ENCODE measurements at regions not wholly inside any gene's neighbourhood (a gene's known extent, or its start where the extent isn't known, plus 50 kb on each side); places are given as distances from the start of the nearest gene placed in this dataset.

DNA sequence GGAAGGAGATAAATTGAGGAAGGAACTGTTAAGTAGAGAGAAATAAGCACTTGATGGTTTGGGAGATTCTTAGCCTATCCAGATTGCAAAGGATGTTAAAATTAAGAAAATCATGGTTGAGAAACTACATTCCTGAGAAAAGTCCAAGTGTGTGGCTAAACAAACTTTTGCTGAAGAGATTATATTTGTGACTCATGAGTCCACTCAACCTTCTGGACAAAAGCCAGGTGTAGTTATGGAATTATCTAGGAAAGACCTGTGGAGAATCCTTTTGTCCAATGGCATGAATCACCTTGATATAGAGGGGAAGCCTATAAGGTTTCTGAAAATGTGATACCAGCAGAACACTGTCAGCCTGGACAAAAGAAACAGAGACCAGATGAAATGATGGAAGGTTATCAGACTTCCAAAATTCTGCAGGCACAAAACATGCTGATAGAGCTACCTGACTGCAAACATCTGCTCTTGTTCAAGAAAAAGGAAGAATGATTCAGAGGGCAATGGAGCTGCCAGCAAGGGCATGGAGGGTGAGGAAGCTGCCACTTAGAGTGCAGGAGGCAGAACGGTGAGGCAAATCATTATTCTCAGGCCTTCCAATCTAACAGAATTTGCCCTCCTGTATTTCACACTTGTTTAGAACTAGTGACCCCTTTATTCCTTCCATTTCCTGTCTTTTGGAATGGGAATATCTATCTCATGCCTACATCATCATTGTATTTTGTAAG is 300.6 kb upstream of the PRMT6 start:
- DNase-seq (no peak), ATAC-seq (no peak)

DNA sequence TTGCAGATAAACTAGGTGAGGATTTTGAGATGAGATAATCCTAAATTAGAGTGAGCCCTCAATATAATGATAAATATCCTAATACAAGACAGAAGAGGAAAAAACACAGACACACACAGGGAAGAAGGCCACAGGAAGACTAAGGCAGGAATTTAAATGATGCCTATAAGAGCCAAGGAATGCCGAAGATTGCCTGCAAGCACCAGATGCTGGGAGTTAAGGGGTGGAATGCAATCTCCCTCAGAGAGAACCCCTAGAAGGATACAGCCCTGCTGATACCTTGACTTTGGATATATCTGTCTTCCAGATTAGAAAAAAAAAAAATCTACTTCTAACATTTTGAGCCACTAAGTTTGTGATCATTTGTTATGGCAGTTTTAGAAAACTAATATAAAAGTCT is 299.7 kb upstream of the PRMT6 start:
- no peak for ATAC-seq
- DNase-seq: no peak

DNA sequence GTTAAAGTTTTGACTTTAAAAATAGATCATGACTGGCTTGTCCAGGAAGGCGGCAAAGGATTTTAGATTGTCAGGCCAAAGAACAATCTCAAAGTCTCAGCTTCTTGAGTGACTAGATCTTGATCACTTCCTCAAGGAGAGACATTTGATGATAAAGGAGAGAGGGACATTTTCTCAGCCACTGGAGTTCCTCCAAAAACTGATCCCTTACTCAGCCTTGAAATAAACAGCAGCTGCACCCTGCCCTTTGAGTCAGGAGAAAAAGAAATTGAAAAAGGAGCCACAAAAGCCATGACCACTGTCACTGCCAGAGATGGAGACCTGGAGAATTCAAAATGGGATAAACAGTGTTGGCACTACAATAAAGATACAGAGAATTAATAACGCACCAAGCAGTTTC is 288.4 kb upstream of the PRMT6 start:
- ATAC-seq (no peak), DNase-seq (no peak)

DNA sequence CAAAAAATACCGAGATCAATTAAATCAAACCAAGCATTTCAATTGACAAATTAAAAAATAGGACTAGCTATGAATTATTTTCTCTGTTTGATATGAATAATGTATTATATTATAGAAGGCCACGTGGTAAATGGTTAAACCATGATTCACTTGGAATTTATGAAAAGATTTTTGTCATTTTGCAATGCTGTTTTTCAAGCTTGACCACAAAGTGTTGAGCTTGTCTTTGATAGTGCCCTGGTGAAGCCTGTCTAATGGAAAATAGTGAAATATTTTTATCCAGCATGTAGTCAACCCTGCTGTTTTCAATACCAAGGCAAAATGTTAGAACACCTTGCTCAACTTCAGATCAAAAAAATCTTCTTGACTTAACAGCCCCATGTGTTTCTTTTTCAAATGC is 288.0 kb upstream of the PRMT6 start:
- no peak for DNase-seq

DNA sequence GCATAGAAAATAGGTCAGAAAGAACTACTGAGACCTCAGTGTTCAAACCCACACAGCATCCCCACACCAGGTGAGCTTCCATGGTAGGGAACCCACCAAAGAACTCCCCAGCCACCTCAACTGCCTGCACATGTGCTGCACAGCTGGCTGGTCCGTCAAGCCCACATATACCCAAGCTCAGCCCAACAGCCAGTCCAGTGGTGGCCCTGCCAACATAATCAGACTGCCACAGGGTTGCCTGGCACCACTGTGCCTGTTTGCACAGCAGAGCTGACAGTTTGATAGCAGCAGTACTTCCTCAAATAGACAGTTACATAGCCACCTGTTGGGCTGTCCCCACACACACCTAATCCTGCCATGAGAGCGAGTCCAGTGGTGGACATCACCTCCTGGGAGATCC is 283.3 kb upstream of the PRMT6 start:
- ATAC-seq (no peak), DNase-seq (no peak)

More for the DNA sequence above, 288.0 kb upstream of the PRMT6 start:
- ATAC-seq: no peak

DNA sequence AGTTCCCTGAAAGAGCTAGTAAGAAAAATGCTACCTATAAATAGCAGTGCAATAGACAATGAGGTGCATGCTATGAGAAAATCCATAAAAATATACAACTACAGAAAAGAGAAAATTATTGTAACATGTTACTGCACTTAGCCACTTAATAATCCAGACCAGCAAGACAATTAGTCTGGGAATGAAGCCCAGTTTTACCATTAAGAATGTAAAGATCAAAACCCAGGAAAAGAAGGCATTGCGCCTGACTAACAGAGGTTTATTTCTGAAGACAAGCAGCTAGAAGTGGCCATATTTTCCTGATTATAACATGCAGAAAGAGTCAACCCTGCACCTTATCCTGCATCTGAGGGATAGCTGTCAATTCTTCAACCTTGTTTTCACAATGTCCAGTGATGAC is 276.4 kb upstream of the PRMT6 start:
- ATAC-seq: no peak
- DNase-seq: no peak

DNA sequence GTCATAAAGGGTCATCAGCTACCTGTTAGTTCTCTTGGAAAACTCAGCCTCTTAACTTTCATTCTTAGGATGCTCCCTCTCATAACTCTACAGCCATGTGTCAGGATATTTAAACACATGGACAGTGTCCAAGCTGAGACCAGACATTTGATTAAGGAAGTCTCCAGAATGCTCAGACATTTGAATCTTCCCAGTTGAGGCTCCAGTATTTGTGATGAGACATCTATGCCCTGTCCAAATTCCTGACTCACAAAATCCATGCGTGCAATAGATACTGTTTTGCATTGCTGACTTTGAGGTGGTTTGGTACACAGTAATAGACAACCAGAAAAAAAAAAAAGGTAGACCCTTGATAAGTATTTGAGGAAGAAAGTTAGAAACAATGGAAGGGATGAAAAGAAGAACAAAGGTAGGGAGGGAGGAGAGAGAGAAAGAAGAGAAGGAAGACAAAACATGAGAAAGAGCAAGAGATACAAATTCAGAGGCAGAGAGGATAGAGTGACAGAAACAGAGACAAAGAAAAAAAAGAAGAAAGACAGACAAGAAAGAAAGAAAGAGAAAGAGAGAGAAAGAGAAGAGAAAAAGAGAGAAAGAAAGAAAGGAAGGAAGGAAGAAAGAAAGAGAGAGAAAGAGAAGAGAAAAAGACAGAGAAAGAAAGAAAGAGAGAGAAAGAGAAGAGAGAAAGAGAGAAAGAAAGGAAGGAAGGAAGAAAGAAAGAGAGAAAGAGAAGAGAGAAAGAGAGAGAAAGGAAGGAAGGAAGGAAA is 275.5 kb upstream of the PRMT6 start:
- no peak for ATAC-seq
- no peak for DNase-seq

DNA sequence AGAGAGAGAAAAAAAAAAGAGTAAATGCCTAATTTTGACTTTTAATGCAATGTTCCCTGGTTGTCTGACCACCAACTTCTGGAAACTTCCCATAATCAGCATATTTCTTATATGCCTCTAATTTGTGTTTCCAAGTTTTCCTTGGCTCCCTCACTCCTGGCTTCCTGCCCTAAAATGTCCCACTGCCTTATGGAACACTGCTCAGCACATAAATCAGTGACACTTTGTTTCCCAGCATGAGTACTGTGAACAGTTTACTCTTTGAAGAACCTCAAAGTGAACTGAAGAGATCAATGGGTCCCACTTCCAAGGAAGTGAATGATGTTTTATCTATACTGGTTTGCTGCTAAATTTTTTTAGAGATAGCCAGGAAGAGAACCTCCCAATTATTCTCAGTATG is 271.3 kb upstream of the PRMT6 start:
- DNase-seq: no peak
- ATAC-seq: no peak

DNA sequence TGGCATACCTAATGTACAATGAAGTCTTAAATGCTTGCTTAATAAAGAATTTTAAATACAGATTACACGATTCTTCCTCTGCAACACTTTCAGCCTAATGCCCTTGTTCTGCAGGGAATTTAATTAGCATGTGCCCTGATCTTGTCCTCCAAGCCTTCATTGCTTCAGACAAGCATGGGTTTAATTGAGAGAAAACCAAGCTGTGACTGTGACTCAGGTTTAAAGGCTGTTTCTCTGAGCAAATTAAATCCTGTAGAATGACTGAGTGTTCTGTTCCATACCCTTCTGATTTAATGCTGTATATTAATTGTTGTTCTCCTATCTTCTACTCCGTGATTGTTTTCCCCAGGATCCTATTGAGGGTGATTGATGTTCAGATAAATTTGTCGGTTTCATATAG is 269.0 kb upstream of the PRMT6 start:
- no peak for DNase-seq
- no peak for ATAC-seq

DNA sequence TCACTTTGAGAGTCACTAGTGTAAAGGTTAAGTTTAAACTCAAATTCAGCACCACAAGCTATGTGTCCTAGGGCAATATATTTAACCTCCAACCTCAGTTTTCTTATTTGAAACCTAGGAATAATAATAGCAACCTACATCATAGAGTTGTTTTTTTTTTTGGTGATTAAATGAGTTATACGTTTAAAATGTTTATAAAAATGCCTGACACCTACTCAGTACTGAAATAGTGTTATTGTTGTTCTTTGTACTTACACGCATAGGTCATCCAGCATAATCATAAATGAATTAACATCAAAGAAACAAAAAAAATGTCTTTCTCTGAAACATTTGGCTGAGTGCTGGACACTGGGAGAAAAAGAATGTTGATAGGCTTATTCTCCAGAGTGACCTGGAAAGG is 266.8 kb upstream of the PRMT6 start:
- no peak for ATAC-seq
- DNase-seq: no peak

GRCh38 chr1:106791041-106791440 is 265.4 kb upstream of the PRMT6 start:
- DNase-seq (no peak), ATAC-seq (no peak)

GRCh38 chr1:106793651-106794050 is 262.8 kb upstream of the PRMT6 start:
- ATAC-seq: no peak
- no peak for DNase-seq

DNA sequence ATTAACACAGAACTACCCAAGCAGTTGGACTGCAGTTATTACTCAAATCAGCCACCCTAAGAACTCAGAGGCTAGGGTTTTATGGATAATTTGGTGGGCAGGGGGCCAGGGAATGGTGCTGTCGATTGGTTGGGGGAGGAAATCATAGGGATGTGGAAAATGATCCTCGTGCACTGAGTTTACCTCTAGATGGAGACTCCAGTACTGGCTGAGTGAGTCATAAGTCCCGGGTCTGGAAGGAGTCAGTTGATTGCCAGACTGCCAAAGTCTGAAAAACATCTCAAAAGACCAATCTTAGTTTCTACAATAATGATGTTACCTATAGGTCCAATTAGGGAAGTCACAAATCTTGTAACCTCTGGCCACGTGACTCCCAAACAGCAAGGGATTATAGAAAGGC is 257.5 kb upstream of the PRMT6 start:
- no peak for DNase-seq
- ATAC-seq: no peak

- no peak for ATAC-seq
- DNase-seq: no peak
These were observed 254.3 kb upstream of the PRMT6 start for GRCh38 chr1:106802181-106802580.

DNA sequence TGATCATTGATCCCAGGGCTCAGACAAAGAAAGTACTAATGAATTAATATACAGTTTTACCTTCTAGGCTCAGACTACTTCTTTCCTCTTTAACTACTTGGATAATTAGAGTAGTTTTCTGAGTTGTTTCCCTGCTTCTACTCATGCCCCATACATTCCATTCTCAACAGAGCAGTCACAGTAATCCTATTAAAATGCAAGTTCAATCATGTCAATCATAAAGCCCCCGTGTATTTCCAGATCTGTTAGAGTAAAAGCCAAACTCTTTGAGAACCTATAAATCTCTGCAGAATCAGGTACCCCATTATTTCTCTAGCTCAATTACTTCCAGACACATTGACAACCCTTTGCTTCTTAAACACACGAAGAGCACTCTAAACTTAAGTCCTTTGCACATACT is 242.1 kb upstream of the PRMT6 start:
- ATAC-seq (no peak), DNase-seq (no peak)

DNA sequence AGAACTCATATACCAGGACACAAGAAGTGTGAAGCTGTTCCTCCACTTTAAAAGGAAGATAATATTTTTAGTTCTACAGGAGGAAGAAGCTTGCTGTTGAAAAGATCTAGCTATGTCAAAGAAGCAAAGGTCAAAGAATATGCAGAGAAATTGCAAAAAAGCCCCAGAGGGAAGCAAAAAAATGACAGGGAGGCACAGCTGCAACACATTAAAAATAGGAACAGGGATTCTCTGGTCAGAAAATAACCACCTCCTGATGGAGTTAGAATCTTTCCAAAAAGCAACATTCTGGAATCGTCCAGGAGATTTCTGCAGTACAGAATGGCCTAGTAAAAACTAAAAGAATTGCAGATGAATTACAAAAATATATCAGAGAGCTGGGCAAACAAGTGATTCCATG is 238.9 kb upstream of the PRMT6 start:
- no peak for DNase-seq
- no peak for ATAC-seq

DNA sequence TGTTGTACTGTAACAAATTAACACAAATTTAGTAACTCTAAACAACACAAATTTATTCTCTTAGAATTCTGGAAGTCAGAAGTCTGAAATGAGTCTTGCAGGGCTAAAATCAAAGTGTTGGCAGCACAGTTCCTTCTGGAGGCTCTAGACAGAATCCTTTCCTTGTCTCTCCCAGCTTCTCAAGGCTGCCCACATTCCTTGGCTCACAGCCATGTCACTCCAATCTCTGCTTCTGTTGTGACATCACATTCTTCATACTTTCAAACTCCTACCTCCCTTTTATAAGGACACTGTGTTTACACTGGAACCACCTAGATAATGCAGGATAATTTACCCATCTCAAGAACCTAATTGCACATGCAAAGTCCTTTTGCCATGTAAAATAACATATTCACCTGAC is 225.0 kb upstream of the PRMT6 start:
- DNase-seq (no peak), ATAC-seq (no peak)

GRCh38 chr1:106836708-106837107 is 219.8 kb upstream of the PRMT6 start:
- DNase-seq (no peak), ATAC-seq (no peak)

DNA sequence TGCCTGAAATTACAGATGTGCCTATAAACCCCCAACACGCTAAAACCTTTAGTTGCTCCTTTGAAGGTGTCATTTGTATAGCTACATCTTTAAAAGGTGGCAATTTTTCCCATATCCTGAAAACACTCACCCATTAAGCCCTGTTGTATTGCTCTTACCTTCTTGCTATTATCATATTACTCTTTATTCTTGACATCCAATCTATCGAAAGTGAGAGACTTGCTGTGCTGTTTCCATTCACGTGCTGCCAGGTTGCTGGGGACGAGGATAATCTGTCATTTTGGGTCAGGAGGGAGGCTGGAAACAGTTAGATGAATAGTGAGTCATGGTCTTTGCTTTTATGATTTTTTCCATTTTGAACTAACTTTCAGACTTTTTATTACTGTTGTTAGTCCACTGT is 213.0 kb upstream of the PRMT6 start:
- ATAC-seq (no peak), DNase-seq (no peak)

- DNase-seq (no peak), ATAC-seq (no peak)
These were observed 209.8 kb upstream of the PRMT6 start for GRCh38 chr1:106846656-106847055.

DNA sequence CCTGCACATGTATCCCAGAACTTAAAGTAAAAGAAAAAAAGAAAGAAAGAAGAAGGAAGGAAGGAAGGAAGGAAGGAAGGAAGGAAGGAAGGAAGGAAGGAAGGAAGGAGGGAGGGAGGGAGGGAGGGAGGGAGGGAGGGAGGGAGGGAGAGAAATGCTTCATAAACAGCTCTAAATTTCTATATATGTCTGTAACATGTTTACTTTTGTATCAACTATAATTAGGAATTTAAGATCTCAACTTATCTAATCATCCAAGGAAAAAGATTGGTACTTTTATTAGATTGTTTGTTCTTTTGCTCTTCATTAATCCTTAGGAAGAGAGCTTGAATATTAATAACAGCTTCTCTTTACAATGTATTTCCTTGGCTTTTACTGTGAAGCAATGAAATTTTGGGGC is 195.4 kb upstream of the PRMT6 start:
- no peak for ATAC-seq

DNA sequence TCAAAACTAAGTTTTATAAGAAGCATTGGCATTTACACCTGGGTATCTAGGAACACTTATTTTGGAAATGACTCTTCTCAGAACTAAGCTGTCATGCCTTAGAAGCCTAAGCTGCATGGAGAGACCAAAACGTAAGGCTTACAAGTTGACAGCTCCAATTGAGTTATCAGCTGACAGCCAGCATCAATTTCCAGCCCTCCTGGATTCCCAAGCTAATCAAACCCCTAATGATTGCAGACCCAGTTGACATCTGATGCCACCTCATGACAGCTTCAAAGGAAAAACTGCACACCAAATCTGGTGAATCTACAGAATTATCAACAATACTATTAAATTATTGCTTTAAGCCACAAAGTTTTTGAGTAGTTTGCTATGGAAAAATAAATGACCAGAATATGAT is 187.6 kb upstream of the PRMT6 start:
- DNase-seq (no peak), ATAC-seq (no peak)

More for the DNA sequence above, 195.4 kb upstream of the PRMT6 start:
- no peak for DNase-seq

DNA sequence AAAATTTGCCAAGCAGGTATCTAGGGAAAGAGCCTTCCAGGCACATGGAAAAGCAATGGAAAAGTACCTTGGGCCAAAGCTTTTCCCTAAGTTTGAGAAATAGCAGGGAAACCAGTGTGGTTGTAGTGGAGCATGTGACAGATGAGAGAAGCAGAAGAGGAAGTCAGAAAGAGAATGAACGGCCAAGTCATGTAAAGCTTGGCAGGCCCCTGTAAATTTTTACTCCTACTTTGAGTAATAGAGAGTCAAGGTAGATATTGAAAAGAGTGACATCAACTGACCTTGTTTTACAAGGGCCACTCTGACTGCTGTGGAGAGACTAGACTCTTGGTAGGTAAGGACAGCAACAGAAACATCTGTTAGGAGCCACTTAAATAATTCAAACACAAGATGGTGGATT is 180.9 kb upstream of the PRMT6 start:
- no peak for DNase-seq
- ATAC-seq: no peak

DNA sequence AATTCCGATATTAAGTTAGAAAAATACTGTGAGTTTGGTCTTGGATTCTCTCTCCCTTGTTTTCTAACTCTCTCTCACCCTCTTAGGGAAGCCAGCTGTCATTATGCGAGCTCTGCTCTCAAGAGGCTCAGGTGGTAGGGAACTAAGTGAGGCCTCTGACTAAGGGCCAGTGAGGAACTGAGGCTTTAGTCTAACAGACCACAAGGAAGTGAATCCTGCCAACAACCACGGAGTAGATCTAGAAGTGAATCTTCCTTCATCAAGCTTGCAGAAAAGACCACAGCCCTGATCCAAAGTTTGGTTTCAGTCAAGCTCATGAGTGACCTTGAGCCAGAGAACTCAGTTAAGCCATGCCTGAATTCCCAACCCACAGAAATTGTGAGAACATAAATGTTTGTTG is 180.1 kb upstream of the PRMT6 start:
- no peak for DNase-seq
- ATAC-seq: no peak

All from stimulated activated naive CD8-positive, alpha-beta T cell treated with anti-CD3 and anti-CD28 coated beads, Interleukin-15, Interleukin-2, amounts not matched to agents 100 U/mL and 50 U/mL, for 24 hours (primary cell).